Activated CD4-positive, alpha-beta T cell treated with anti-CD3 and anti-CD28 coated beads, Interleukin-2, amount 10 ng/mL, durations not matched to agents 7 days and 5 days (primary cell): ENCODE measurements at regions not wholly inside any gene's neighbourhood (a gene's known extent, or its start where the extent isn't known, plus 50 kb on each side); places are given as distances from the start of the nearest gene placed in this dataset.

Experiments used
- CTCF ChIA-PET: fragments of 350-600 bp; sonication (Branson Sonifier 250); formaldehyde crosslinking; loops from one replicate; lab custom pipeline; 2021; ENCODE audit warnings: antibody characterized with exemption; lab: Charles Lee
- POLR2A ChIA-PET: fragments of 350-600 bp; sonication (Branson Sonifier 250); formaldehyde crosslinking; loops from one replicate; lab custom pipeline; 2021; ENCODE audit warnings: antibody characterized with exemption; lab: Charles Lee
- DNase-seq: peaks from one replicate; pipeline ENCODE4 v3.0.0-alpha.2; 2020
- H3K27ac Mint-ChIP-seq: one replicate; pipeline ENCODE4 v1.8.0; 2021; ENCODE audit warnings: mild to moderate bottlenecking, moderate library complexity, mixed read lengths
- H3K27me3 Mint-ChIP-seq: one replicate; pipeline ENCODE4 v1.8.0; 2021; ENCODE audit warnings: mixed read lengths
- H3K36me3 Mint-ChIP-seq: one replicate; pipeline ENCODE4 v1.8.0; 2021; ENCODE audit warnings: low read depth, mixed read lengths
- H3K4me1 Mint-ChIP-seq: one replicate; pipeline ENCODE4 v1.8.0; 2021; ENCODE audit warnings: mixed read lengths
- H3K4me3 Mint-ChIP-seq: one replicate; pipeline ENCODE4 v1.8.0; 2021; ENCODE audit warnings: mild to moderate bottlenecking, moderate library complexity, mixed read lengths
- H3K9me3 Mint-ChIP-seq: one replicate; pipeline ENCODE4 v1.8.0; 2021; ENCODE audit warnings: mixed read lengths

- CTCF ChIA-PET, result interaction anchor here (1.1 kb wide), 1 partner anchor 19 kb away, joined by 3 read pairs; no protein-coding TSS in a partner anchor
- no peak overlapping the region for H3K27ac Mint-ChIP-seq
- H3K9me3 Mint-ChIP-seq, result peaks cover 36% of the 10 kb centered on the region
- H3K4me3 Mint-ChIP-seq, result no peak overlapping the region
- DNase-seq, result no peak
- peaks cover 44% of the 10 kb centered on the region for H3K4me1 Mint-ChIP-seq
- no peaks in the 10 kb centered on the region for H3K27me3 Mint-ChIP-seq
- H3K36me3 Mint-ChIP-seq, result peaks cover 32% of the 10 kb centered on the region
- POLR2A ChIA-PET, result no interaction called here
These were observed 330.0 kb downstream of the PTPRC start for GRCh38 chr1:198968866-198969265.

GRCh38 chr1:198969981-198970380 is 331.1 kb downstream of the PTPRC start:
- H3K9me3 Mint-ChIP-seq, result peaks cover 33% of the 10 kb centered on the region
- H3K36me3 Mint-ChIP-seq, result peaks cover 24% of the 10 kb centered on the region
- H3K27me3 Mint-ChIP-seq, result no peaks in the 10 kb centered on the region
- peaks cover 37% of the 10 kb centered on the region for H3K4me1 Mint-ChIP-seq
- no peak for DNase-seq
- POLR2A ChIA-PET, result no interaction called here
- CTCF ChIA-PET, result no interaction called here
- no peak overlapping the region for H3K4me3 Mint-ChIP-seq
- no peak overlapping the region for H3K27ac Mint-ChIP-seq

- POLR2A ChIA-PET, result interaction anchor here (0.6 kb wide), 1 partner anchor 169 kb away, joined by 3 read pairs; no protein-coding TSS in a partner anchor
- peaks cover 35% of the 10 kb centered on the region for H3K4me1 Mint-ChIP-seq
- DNase-seq, result no peak
- peaks cover 20% of the 10 kb centered on the region for H3K36me3 Mint-ChIP-seq
- no peaks in the 10 kb centered on the region for H3K27me3 Mint-ChIP-seq
- no peak overlapping the region for H3K4me3 Mint-ChIP-seq
- H3K9me3 Mint-ChIP-seq, result peaks cover 31% of the 10 kb centered on the region
- H3K27ac Mint-ChIP-seq, result no peak overlapping the region
- CTCF ChIA-PET, result interaction anchor here (0.8 to 1.3 kb wide), 2 partner anchors 17 to 142 kb away, joined by 3 read pairs; no protein-coding TSS in a partner anchor
These were observed 332.1 kb downstream of the PTPRC start for GRCh38 chr1:198970916-198971315.

DNA sequence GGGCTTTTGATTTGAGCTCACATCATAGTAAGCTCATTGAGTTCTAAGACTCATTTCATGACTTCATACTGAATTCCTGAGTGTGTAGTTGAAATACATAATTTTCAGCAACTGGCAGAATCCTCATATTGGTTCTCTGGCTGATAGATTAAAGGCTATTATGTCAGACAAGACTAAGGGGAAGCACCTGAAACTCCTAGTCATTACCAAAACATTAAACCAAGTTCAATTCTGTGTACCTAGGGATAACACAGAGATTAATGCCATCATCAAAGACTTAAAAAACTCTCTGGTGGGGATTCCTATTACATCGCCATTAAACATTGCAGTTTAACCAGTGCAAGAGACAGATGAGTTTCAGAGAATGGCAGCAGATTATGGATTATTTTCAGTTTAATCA is 339.1 kb downstream of the PTPRC start:
- ChIA-PET CTCF (interaction anchor here (1.2 to 1.8 kb wide), 2 partner anchors 12 to 42 kb away, joined by 3 read pairs; no protein-coding TSS in a partner anchor), POLR2A (interaction anchor here (0.7 kb wide), 1 partner anchor 253 kb away, joined by 3 read pairs; no protein-coding TSS in a partner anchor)
- H3K4me3 Mint-ChIP-seq, result no peak overlapping the region
- H3K27ac Mint-ChIP-seq, result no peak overlapping the region
- peaks cover 15% of the 10 kb centered on the region for H3K4me1 Mint-ChIP-seq
- DNase-seq, result no peak
- H3K36me3 Mint-ChIP-seq, result peaks cover 17% of the 10 kb centered on the region
- H3K27me3 Mint-ChIP-seq, result no peaks in the 10 kb centered on the region
- H3K9me3 Mint-ChIP-seq, result peaks cover 34% of the 10 kb centered on the region

GRCh38 chr1:198978523-198978922 is 339.7 kb downstream of the PTPRC start:
- DNase-seq, result no peak
- CTCF ChIA-PET, result interaction anchor here (1.8 kb wide), 1 partner anchor 12 kb away, joined by 3 read pairs; no protein-coding TSS in a partner anchor
- no peak overlapping the region for H3K27ac Mint-ChIP-seq
- H3K4me3 Mint-ChIP-seq, result no peak overlapping the region
- H3K4me1 Mint-ChIP-seq, result peaks cover 15% of the 10 kb centered on the region
- H3K9me3 Mint-ChIP-seq, result peaks cover 32% of the 10 kb centered on the region
- POLR2A ChIA-PET, result interaction anchor here (0.6 kb wide), 1 partner anchor 127 kb away, joined by 4 read pairs; no protein-coding TSS in a partner anchor
- peaks cover 17% of the 10 kb centered on the region for H3K36me3 Mint-ChIP-seq
- no peaks in the 10 kb centered on the region for H3K27me3 Mint-ChIP-seq

- Mint-ChIP-seq H3K9me3 (peaks cover 19% of the 10 kb centered on the region), H3K27ac (no peak overlapping the region), H3K4me1 (peaks cover 2% of the 10 kb centered on the region), H3K36me3 (peaks cover 14% of the 10 kb centered on the region), H3K4me3 (no peak overlapping the region), H3K27me3 (no peaks in the 10 kb centered on the region)
- ChIA-PET CTCF (no interaction called here), POLR2A (no interaction called here)
- no peak for DNase-seq
These were observed 347.2 kb downstream of the PTPRC start for GRCh38 chr1:198986036-198986435.

DNA sequence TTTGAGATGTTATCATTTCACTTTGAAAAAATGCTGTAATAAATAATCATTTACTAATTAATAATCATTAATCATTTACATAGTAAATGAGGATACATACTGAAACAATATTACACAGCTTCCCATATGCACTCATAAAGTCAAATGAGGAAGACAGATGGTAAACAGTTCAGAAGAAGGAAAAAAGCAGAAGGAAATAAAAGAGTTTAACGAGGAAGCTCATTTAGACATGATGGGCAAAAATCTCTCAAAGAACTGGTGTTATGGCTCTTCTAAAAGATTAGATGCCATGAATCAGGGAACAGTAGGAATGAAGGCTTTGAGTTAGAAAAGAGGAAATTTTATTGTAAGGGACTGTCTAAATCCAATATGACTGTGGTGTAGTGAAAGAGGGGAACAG is 347.6 kb downstream of the PTPRC start:
- ChIA-PET POLR2A (no interaction called here), CTCF (no interaction called here)
- DNase-seq, result no peak
- peaks cover 14% of the 10 kb centered on the region for H3K36me3 Mint-ChIP-seq
- no peaks in the 10 kb centered on the region for H3K27me3 Mint-ChIP-seq
- peaks cover 2% of the 10 kb centered on the region for H3K4me1 Mint-ChIP-seq
- peaks cover 21% of the 10 kb centered on the region for H3K9me3 Mint-ChIP-seq
- H3K27ac Mint-ChIP-seq, result no peak overlapping the region
- H3K4me3 Mint-ChIP-seq, result no peak overlapping the region

GRCh38 chr1:199002661-199003060 is 363.8 kb downstream of the PTPRC start:
- POLR2A ChIA-PET, result no interaction called here
- H3K36me3 Mint-ChIP-seq, result peaks cover 9% of the 10 kb centered on the region
- no peaks in the 10 kb centered on the region for H3K27me3 Mint-ChIP-seq
- peaks cover 4% of the 10 kb centered on the region for H3K4me1 Mint-ChIP-seq
- H3K4me3 Mint-ChIP-seq, result no peak overlapping the region
- H3K9me3 Mint-ChIP-seq, result no peaks in the 10 kb centered on the region
- CTCF ChIA-PET, result interaction anchor here (1.4 kb wide), 1 partner anchor 19 kb away, joined by 3 read pairs; no protein-coding TSS in a partner anchor
- no peak overlapping the region for H3K27ac Mint-ChIP-seq
- no peak for DNase-seq

GRCh38 chr1:199007423-199007822 is 368.6 kb downstream of the PTPRC start:
- Mint-ChIP-seq H3K9me3 (no peaks in the 10 kb centered on the region), H3K4me1 (peaks cover 35% of the 10 kb centered on the region), H3K27ac (no peak overlapping the region), H3K27me3 (no peaks in the 10 kb centered on the region), H3K4me3 (no peak overlapping the region), H3K36me3 (peaks cover 20% of the 10 kb centered on the region)
- ChIA-PET CTCF (no interaction called here), POLR2A (no interaction called here)
- DNase-seq, result no peak

DNA sequence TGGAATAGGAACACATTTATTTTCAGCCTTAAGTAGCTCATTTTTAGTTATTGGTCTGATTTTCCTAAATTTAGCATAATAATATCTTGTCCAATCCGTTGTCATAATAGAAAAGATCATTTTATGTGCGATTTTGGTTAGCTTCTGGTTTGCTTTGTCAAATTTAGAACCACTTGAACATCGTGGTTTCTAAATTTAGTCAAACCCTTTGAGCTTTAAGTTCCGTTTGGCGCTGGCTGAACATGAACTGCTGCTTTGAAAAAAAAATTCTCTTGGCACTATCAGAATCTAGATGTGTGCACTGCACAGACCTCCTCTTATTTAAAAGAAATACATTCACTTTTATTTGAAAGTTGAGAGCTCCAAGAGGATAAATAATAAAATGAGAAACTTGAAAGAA is 370.6 kb downstream of the PTPRC start:
- peak overlapping the region; percentile 64 for H3K27ac Mint-ChIP-seq
- CTCF ChIA-PET, result interaction anchor here (0.8 to 2.2 kb wide), 3 partner anchors 10 to 231 kb away, joined by 3 to 8 read pairs (median 3); no protein-coding TSS in a partner anchor
- no peaks in the 10 kb centered on the region for H3K27me3 Mint-ChIP-seq
- POLR2A ChIA-PET, result interaction anchor here (0.6 kb wide), 1 partner anchor 1702 kb away, joined by 6 read pairs; no protein-coding TSS in a partner anchor
- H3K36me3 Mint-ChIP-seq, result peaks cover 20% of the 10 kb centered on the region
- peaks cover 2% of the 10 kb centered on the region for H3K9me3 Mint-ChIP-seq
- peak overlapping the region; percentile 17 for H3K4me3 Mint-ChIP-seq
- DNase-seq, result peak; percentile 28
- peaks cover 39% of the 10 kb centered on the region for H3K4me1 Mint-ChIP-seq

GRCh38 chr1:199010492-199010891 is 371.7 kb downstream of the PTPRC start:
- peaks cover 20% of the 10 kb centered on the region for H3K36me3 Mint-ChIP-seq
- POLR2A ChIA-PET, result no interaction called here

GRCh38 chr1:199010933-199011332 is 372.1 kb downstream of the PTPRC start:
- H3K36me3 Mint-ChIP-seq, result peaks cover 21% of the 10 kb centered on the region
- H3K4me1 Mint-ChIP-seq, result peaks cover 48% of the 10 kb centered on the region

More at GRCh38 chr1:199010492-199010891, 371.7 kb downstream of the PTPRC start:
- no peak overlapping the region for H3K4me3 Mint-ChIP-seq
- CTCF ChIA-PET, result interaction anchor here (0.6 to 2.2 kb wide), 3 partner anchors 9 to 528 kb away, joined by 3 to 8 read pairs (median 5); no protein-coding TSS in a partner anchor
- no peaks in the 10 kb centered on the region for H3K27me3 Mint-ChIP-seq
- no peak for DNase-seq
- H3K9me3 Mint-ChIP-seq, result peaks cover 2% of the 10 kb centered on the region
- H3K27ac Mint-ChIP-seq, result peak overlapping the region; percentile 54
- peaks cover 48% of the 10 kb centered on the region for H3K4me1 Mint-ChIP-seq

DNA sequence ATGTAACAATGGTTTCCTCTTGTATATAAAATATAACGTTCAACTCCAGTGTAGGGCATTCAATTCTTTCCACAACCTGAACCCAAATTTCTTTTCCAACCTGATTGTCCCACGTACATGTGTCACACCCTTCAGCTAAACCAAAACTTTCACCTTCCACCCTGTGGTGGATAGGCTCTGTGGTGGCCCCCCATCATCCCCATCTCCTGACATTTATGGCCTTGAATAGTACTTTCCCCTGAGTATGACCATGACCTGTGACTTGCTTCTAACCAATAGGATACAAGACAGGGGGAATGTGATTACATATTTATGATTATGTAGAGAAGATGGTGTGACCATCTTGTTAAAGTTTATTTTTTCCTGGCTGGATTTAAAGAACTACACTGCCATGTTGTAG is 377.0 kb downstream of the PTPRC start:
- ChIA-PET POLR2A (no interaction called here), CTCF (no interaction called here)
- no peak for DNase-seq
- Mint-ChIP-seq H3K36me3 (peaks cover 7% of the 10 kb centered on the region), H3K27ac (no peak overlapping the region), H3K27me3 (no peaks in the 10 kb centered on the region), H3K4me1 (peaks cover 26% of the 10 kb centered on the region), H3K9me3 (peaks cover 14% of the 10 kb centered on the region), H3K4me3 (no peak overlapping the region)

More at GRCh38 chr1:199010933-199011332, 372.1 kb downstream of the PTPRC start:
- Mint-ChIP-seq H3K27me3 (no peaks in the 10 kb centered on the region), H3K9me3 (peaks cover 3% of the 10 kb centered on the region), H3K27ac (no peak overlapping the region), H3K4me3 (no peak overlapping the region)
- no peak for DNase-seq
- CTCF ChIA-PET, result interaction anchor here (0.6 to 2.2 kb wide), 4 partner anchors 8 to 529 kb away, joined by 3 to 8 read pairs (median 4); no protein-coding TSS in a partner anchor
- POLR2A ChIA-PET, result no interaction called here
